Esophagus muscularis mucosa (tissue), 3 donors: ENCODE measurements at regions not wholly inside any gene's neighbourhood (a gene's known extent, or its start where the extent isn't known, plus 50 kb on each side); places are given as distances from the start of the nearest gene placed in this dataset.

Experiments used
- CTCF ChIP-seq, 3 experiments: fragments of 200-600 bp in 2 of 3; fragments of 450-650 bp in 1 of 3; sonication (generic) in 2 of 3; IDR thresholded peaks; one replicate each; pipeline ENCODE4 v1.5.1; 2017 to 2019; ENCODE audit warnings: antibody characterized with exemption in 3 of 3, mild to moderate bottlenecking in 2 of 3, moderate library complexity in 1 of 3
- POLR2A ChIP-seq: fragments of 450-650 bp; IDR thresholded peaks from one replicate; pipeline ENCODE4 v1.6.1; 2017; ENCODE audit warnings: antibody characterized with exemption, moderate library complexity, mild to moderate bottlenecking, low read depth

- TF ChIP-seq CTCF (IDR thresholded peaks at IDR 0.05) (no peak), POLR2A (no peak)
Measured at GRCh38 chr10:20955355-20955893, 58.3 kb upstream of the NEBL start.
